ENCODE measurements at regions not wholly inside any gene's neighbourhood (a gene's known extent, or its start where the extent isn't known, plus 50 kb on each side); places are given as distances from the start of the nearest gene placed in this dataset.

DNA sequence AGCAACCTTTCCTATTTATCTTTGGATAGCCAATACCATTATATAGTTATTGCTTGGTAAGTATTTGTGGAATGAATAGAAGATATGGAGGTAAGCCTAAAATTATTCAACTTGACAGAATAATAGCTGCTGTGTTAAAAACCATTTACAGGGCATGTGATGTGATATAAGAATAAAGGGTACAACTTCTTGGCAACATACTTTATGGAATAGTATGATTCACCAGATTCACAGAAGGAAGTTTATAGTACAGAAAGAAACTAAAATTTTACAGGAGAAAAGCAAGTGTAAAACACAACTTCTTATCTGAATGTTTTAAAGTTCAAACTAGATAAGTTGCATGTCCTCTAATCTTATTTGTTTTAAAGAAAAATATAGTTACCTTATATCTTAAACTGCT lies 186.4 kb upstream of the ZRANB2 start:
- Histone ChIP-seq H3K9ac (ENCODE audit: low read length) (no peak overlapping the region), H3K9me3 (ENCODE audit: control insufficient read depth, low read length) (no peaks in the 10 kb centered on the region), H3K4me3 (ENCODE audit: low read length) (no peak overlapping the region), H3K36me3 (ENCODE audit: control insufficient read depth, insufficient read depth, low read length, severe bottlenecking) (no peaks in the 10 kb centered on the region), H3K27me3 (replicated peaks; ENCODE audit: control insufficient read depth, insufficient read depth, low read length) (no peaks in the 10 kb centered on the region), H3K4me1 (ENCODE audit: control insufficient read depth, insufficient read depth, low read length) (peaks cover 26% of the 10 kb centered on the region)
- no peak for DNase-seq (ENCODE audit: low read depth)

DNA sequence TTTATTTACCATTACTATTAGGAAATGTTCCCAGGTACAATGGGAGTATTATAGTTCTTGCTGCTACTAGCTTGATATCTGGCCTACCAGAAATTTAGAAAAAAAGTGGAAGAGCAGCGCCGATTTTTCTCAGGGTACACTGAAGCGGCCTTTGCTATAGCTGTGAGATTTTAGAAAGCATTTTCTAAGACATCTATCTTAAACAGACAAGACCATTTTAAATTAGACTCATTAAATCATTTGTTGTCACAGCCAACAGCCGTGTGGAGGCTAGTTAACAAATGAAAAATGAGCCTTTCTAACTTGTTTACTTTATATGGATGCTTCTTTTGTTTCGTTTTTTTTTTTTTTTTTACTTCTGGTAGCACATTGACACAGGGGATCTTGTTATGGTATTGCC lies 183.2 kb upstream of the ZRANB2 start:
- DNase-seq (ENCODE audit: low read depth), result no peak
- no peaks in the 10 kb centered on the region for H3K27me3 ChIP-seq (replicated peaks; ENCODE audit: control insufficient read depth, insufficient read depth, low read length)
- no peaks in the 10 kb centered on the region for H3K36me3 ChIP-seq (ENCODE audit: control insufficient read depth, insufficient read depth, low read length, severe bottlenecking)
- H3K4me3 ChIP-seq (ENCODE audit: low read length), result no peak overlapping the region
- no peaks in the 10 kb centered on the region for H3K9me3 ChIP-seq (ENCODE audit: control insufficient read depth, low read length)
- H3K9ac ChIP-seq (ENCODE audit: low read length), result no peak overlapping the region
- peaks cover 11% of the 10 kb centered on the region for H3K4me1 ChIP-seq (ENCODE audit: control insufficient read depth, insufficient read depth, low read length)

DNA sequence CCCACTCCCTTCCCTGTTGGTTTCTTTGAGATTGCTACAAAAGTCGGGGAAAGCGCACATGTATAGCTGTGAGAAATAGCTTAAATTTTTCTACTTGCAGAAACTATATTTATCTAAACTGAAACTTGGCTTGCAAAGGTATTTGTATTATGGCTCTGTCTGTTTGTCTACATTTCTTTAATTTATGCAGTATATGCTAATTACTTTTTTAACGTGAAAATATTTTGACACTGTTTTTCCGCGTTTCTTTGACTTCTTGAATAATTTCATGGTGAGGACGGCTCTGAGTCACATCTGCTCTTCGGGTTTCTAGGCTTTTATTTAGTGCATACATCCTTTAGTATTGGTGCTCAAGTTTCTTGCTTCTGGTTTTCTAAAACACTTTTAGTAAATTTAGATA lies 182.1 kb upstream of the ZRANB2 start:
- Histone ChIP-seq H3K4me1 (ENCODE audit: control insufficient read depth, insufficient read depth, low read length) (peaks cover 3% of the 10 kb centered on the region), H3K36me3 (ENCODE audit: control insufficient read depth, insufficient read depth, low read length, severe bottlenecking) (no peaks in the 10 kb centered on the region), H3K27me3 (replicated peaks; ENCODE audit: control insufficient read depth, insufficient read depth, low read length) (no peaks in the 10 kb centered on the region), H3K9ac (ENCODE audit: low read length) (no peak overlapping the region), H3K4me3 (ENCODE audit: low read length) (no peak overlapping the region), H3K9me3 (ENCODE audit: control insufficient read depth, low read length) (no peaks in the 10 kb centered on the region)
- no peak for DNase-seq (ENCODE audit: low read depth)

DNA sequence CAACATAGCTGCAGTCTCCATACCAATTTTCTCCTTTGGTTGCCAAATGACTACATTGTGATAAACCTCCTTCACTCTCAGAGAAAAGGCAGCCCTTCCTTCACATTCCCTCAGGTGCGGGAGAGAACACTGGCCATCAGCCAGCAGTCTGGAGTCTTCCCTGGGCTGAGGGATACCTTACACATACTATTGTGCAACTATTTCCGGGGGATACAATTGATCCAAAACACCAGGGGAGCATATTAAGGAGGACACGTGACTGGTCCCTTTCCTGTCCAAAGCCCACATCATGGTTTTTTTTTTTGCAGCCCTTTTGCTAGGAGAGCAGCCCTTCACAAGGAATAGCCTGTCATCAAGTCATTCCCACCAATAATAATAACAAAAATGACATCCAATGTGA lies 172.1 kb upstream of the ZRANB2 start:
- DNase-seq (ENCODE audit: low read depth), result no peak
- Histone ChIP-seq H3K4me1 (ENCODE audit: control insufficient read depth, insufficient read depth, low read length) (no peaks in the 10 kb centered on the region), H3K4me3 (ENCODE audit: low read length) (no peak overlapping the region)

DNA sequence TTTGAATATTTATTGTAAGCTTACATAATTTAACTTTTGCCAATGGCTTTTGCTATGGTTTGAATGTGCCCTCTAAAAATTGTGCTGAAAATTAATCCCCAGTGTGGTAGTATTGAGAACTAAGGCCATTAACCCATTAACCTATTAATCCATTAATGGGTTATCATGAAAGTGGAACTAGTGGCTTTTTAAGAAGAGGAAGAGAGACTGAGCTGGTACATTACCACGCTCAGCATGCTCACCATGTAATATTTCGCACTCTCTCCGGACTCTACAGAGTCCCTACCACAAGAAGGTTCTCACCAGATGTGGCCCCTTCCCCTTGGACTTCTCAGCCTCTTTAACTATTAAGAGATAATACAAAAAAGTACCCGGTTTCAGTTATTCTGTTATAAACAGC lies 164.4 kb upstream of the ZRANB2 start:
- Histone ChIP-seq H3K27me3 (replicated peaks; ENCODE audit: control insufficient read depth, insufficient read depth, low read length) (no peaks in the 10 kb centered on the region), H3K9me3 (ENCODE audit: control insufficient read depth, low read length) (no peaks in the 10 kb centered on the region), H3K4me1 (ENCODE audit: control insufficient read depth, insufficient read depth, low read length) (peaks cover 8% of the 10 kb centered on the region), H3K36me3 (ENCODE audit: control insufficient read depth, insufficient read depth, low read length, severe bottlenecking) (no peaks in the 10 kb centered on the region), H3K9ac (ENCODE audit: low read length) (no peak overlapping the region), H3K4me3 (ENCODE audit: low read length) (no peak overlapping the region)
- DNase-seq (ENCODE audit: low read depth), result no peak

More for the DNA sequence above, 172.1 kb upstream of the ZRANB2 start:
- Histone ChIP-seq H3K9ac (ENCODE audit: low read length) (no peak overlapping the region), H3K27me3 (replicated peaks; ENCODE audit: control insufficient read depth, insufficient read depth, low read length) (no peaks in the 10 kb centered on the region), H3K9me3 (ENCODE audit: control insufficient read depth, low read length) (no peaks in the 10 kb centered on the region), H3K36me3 (ENCODE audit: control insufficient read depth, insufficient read depth, low read length, severe bottlenecking) (no peaks in the 10 kb centered on the region)

DNA sequence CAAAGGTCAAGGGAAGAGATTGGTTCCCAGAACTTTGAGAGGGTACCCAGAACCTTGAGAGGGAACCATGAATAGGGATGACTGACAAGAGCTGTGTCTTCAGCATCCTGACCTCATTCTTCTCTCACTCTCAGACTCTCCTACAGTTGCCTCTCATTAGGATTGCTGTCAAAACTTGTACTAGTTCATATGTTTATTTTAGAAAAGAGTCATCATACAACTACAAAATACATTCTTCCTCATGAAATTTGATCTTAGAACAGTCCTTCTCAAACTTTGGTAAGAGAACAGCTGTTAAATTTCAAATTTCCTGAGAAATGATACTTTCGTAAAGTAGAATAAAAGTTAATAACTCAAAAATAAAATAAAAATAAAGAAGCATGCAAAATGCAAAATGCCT lies 161.4 kb upstream of the ZRANB2 start:
- DNase-seq (ENCODE audit: low read depth), result peak; percentile 67
- Histone ChIP-seq H3K27me3 (replicated peaks; ENCODE audit: control insufficient read depth, insufficient read depth, low read length) (no peaks in the 10 kb centered on the region), H3K36me3 (ENCODE audit: control insufficient read depth, insufficient read depth, low read length, severe bottlenecking) (no peaks in the 10 kb centered on the region), H3K9ac (ENCODE audit: low read length) (no peak overlapping the region), H3K4me1 (ENCODE audit: control insufficient read depth, insufficient read depth, low read length) (peaks cover 10% of the 10 kb centered on the region), H3K9me3 (ENCODE audit: control insufficient read depth, low read length) (no peaks in the 10 kb centered on the region), H3K4me3 (ENCODE audit: low read length) (no peak overlapping the region)

DNA sequence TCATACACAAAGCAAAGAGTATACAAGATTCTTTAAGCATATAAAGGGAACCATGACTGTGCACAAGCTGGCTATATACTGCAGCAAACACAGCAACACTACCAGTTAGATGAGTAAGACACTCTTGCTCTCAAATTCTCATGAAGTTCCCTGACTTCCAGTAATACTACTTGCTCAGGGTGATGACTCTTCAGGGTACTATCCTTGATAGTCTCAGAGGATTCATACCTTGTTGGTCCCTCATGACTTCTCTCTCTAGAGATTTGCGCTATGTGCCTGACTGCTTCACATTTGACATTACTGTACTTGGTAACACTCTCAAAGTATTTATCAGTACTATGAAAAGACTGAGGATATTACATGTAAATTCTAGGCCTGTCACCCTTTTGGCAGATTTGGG lies 159.8 kb upstream of the ZRANB2 start:
- Histone ChIP-seq H3K9ac (ENCODE audit: low read length) (no peak overlapping the region), H3K9me3 (ENCODE audit: control insufficient read depth, low read length) (no peaks in the 10 kb centered on the region), H3K4me1 (ENCODE audit: control insufficient read depth, insufficient read depth, low read length) (peaks cover 10% of the 10 kb centered on the region), H3K4me3 (ENCODE audit: low read length) (no peak overlapping the region), H3K27me3 (replicated peaks; ENCODE audit: control insufficient read depth, insufficient read depth, low read length) (no peaks in the 10 kb centered on the region), H3K36me3 (ENCODE audit: control insufficient read depth, insufficient read depth, low read length, severe bottlenecking) (no peaks in the 10 kb centered on the region)
- DNase-seq (ENCODE audit: low read depth), result peak; percentile 11

DNA sequence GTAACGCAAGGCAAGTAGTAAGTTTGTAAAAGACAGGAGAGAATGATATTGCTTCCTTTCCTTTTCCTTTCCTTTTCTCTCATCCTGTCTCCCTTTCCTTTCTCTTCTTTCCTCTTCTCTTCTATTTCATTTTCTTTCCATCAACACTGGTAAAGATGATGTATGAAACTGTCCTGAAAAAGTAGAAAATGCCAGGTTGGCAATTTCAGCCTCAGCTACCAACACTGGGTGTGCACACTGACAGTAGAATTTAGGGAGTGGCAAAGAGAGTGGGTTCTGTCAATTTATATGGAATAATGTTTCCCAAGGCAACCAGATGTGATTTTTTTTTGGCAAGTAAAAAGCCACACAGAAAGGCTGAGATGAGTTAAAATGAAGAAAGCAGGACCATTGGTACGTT lies 155.7 kb upstream of the ZRANB2 start:
- peaks cover 18% of the 10 kb centered on the region for H3K4me1 ChIP-seq (ENCODE audit: control insufficient read depth, insufficient read depth, low read length)
- no peaks in the 10 kb centered on the region for H3K36me3 ChIP-seq (ENCODE audit: control insufficient read depth, insufficient read depth, low read length, severe bottlenecking)
- H3K9ac ChIP-seq (ENCODE audit: low read length), result no peak overlapping the region
- no peaks in the 10 kb centered on the region for H3K9me3 ChIP-seq (ENCODE audit: control insufficient read depth, low read length)
- no peak for DNase-seq (ENCODE audit: low read depth)
- H3K4me3 ChIP-seq (ENCODE audit: low read length), result no peak overlapping the region
- H3K27me3 ChIP-seq (replicated peaks; ENCODE audit: control insufficient read depth, insufficient read depth, low read length), result no peaks in the 10 kb centered on the region

DNA sequence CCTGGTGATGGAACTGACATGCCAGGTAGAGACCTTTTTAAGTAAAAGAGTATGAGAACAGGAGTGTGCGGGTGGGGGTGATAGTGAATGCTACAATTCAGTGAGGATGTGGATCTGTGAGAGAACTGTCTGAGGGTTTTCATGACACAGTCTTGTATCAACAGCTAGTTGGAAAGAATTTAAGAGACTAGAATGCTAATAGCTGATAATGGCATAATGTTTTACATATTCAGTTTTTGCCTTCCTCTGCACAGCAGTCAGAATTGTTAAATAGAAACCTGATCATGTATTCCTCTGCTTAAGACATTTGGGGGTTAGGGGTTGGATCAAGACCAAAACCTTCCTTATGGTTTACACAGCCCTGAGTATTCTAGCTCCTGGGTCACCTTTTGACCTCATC lies 152.8 kb upstream of the ZRANB2 start:
- H3K36me3 ChIP-seq (ENCODE audit: control insufficient read depth, insufficient read depth, low read length, severe bottlenecking), result no peaks in the 10 kb centered on the region
- H3K9me3 ChIP-seq (ENCODE audit: control insufficient read depth, low read length), result no peaks in the 10 kb centered on the region
- no peak for DNase-seq (ENCODE audit: low read depth)
- H3K27me3 ChIP-seq (replicated peaks; ENCODE audit: control insufficient read depth, insufficient read depth, low read length), result no peaks in the 10 kb centered on the region
- H3K9ac ChIP-seq (ENCODE audit: low read length), result no peak overlapping the region
- no peak overlapping the region for H3K4me3 ChIP-seq (ENCODE audit: low read length)
- H3K4me1 ChIP-seq (ENCODE audit: control insufficient read depth, insufficient read depth, low read length), result peaks cover 8% of the 10 kb centered on the region

DNA sequence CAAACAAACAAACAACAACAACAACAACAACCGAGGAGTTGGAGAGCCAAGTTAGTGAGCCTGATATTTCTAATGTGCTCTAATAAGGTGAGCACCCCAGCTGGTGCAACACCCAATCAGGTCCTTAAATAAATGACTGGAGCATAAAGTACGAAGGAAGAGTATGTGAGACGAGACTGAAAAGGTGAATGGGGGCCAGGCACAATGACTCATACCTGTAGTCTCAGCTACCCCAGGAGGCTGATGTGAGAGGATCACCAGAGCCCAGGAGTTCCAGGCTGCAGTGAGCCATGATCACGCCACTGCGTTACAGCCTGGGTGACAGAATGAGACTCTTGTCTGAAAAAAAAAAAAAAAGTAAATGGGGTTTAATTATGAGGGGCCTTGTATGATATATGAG lies 152.0 kb upstream of the ZRANB2 start:
- no peak overlapping the region for H3K9ac ChIP-seq (ENCODE audit: low read length)

DNA sequence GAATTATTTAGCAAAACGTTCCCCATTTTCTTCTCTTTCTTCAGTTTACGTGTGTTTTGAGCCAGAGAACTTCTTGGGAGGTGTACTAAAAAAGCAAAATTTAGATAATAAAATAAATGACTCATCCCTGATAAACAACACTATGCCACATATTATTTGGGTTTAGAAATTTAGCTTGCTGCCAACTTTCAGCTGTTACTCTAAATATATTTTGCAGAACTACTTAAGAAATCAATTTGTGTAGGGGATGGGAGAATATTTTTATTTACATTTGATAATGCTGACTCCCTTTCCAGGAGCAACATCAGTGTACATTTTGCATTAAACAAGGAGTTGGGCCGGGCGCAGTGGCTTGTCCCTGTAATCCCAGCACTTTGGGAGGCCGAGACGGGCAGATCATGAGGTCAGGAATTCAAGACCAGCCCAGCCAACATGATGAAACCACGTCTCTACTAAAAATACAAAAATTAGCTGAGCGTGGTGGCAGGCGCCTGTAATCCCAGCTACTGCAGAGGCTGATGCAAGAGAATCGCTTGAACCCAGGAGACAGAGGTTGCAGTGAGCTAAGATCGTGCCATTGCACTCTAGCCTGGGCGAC lies 151.4 kb upstream of the ZRANB2 start:
- no peak for DNase-seq (ENCODE audit: low read depth)
- Histone ChIP-seq H3K4me1 (ENCODE audit: control insufficient read depth, insufficient read depth, low read length) (peaks cover 8% of the 10 kb centered on the region), H3K4me3 (ENCODE audit: low read length) (no peak overlapping the region), H3K36me3 (ENCODE audit: control insufficient read depth, insufficient read depth, low read length, severe bottlenecking) (no peaks in the 10 kb centered on the region), H3K9ac (ENCODE audit: low read length) (no peak overlapping the region), H3K27me3 (replicated peaks; ENCODE audit: control insufficient read depth, insufficient read depth, low read length) (no peaks in the 10 kb centered on the region), H3K9me3 (ENCODE audit: control insufficient read depth, low read length) (no peaks in the 10 kb centered on the region)

More for the DNA sequence above, 152.0 kb upstream of the ZRANB2 start:
- Histone ChIP-seq H3K36me3 (ENCODE audit: control insufficient read depth, insufficient read depth, low read length, severe bottlenecking) (no peaks in the 10 kb centered on the region), H3K27me3 (replicated peaks; ENCODE audit: control insufficient read depth, insufficient read depth, low read length) (no peaks in the 10 kb centered on the region), H3K4me3 (ENCODE audit: low read length) (no peak overlapping the region), H3K9me3 (ENCODE audit: control insufficient read depth, low read length) (no peaks in the 10 kb centered on the region), H3K4me1 (ENCODE audit: control insufficient read depth, insufficient read depth, low read length) (peaks cover 8% of the 10 kb centered on the region)
- no peak for DNase-seq (ENCODE audit: low read depth)

DNA sequence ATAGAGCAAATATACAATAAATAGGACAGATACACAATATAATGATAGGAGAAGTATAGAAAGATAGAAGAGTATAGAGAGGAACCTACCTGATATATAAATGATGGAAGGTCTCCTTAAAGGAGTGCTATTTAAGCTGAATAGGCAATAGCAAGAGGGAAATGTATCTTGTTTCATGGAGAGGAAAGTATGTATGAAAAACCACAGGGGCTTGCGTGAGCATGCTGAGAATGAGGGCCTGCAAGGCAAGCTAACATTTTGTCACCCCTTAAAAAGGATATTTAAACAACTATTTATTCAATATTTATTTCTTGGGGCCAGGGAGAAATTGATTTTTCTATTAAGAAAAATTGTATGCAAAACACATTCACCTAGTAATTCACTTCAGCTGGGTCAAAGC lies 150.9 kb upstream of the ZRANB2 start:
- Histone ChIP-seq H3K9ac (ENCODE audit: low read length) (no peak overlapping the region), H3K9me3 (ENCODE audit: control insufficient read depth, low read length) (no peaks in the 10 kb centered on the region), H3K4me1 (ENCODE audit: control insufficient read depth, insufficient read depth, low read length) (peaks cover 8% of the 10 kb centered on the region), H3K36me3 (ENCODE audit: control insufficient read depth, insufficient read depth, low read length, severe bottlenecking) (no peaks in the 10 kb centered on the region), H3K27me3 (replicated peaks; ENCODE audit: control insufficient read depth, insufficient read depth, low read length) (no peaks in the 10 kb centered on the region), H3K4me3 (ENCODE audit: low read length) (no peak overlapping the region)
- peak; percentile 66 for DNase-seq (ENCODE audit: low read depth)
